ENCODE measurements at regions not wholly inside any gene's neighbourhood (a gene's known extent, or its start where the extent isn't known, plus 50 kb on each side); places are given as distances from the start of the nearest gene placed in this dataset.

- DNase-seq (ENCODE audit: insufficient read length, low spot score): peak; percentile 81
- peak; percentile 71 for FAIRE-seq
Measured at GRCh38 chr11:86193297-86194095, 51.1 kb upstream of the EED start.

- FAIRE-seq (peak; percentile 55), DNase-seq (ENCODE audit: insufficient read length, low spot score) (no peak)
Measured at GRCh38 chr11:86192519-86193257, 51.9 kb upstream of the EED start.

- FAIRE-seq: no peak
- no peak for DNase-seq (ENCODE audit: insufficient read length, low spot score)
Measured at GRCh38 chr11:86191874-86192273, 52.7 kb upstream of the EED start.

- FAIRE-seq (no peak), DNase-seq (ENCODE audit: insufficient read length, low spot score) (no peak)
Measured at GRCh38 chr11:86187027-86187426, 57.5 kb upstream of the EED start.

GRCh38 chr11:86186386-86186785 lies 58.2 kb upstream of the EED start:
- DNase-seq (ENCODE audit: insufficient read length, low spot score): no peak
- no peak for FAIRE-seq

- FAIRE-seq (no peak), DNase-seq (ENCODE audit: insufficient read length, low spot score) (no peak)
Measured at GRCh38 chr11:86185381-86185750, 59.2 kb upstream of the EED start.

- no peak for FAIRE-seq
- DNase-seq (ENCODE audit: insufficient read length, low spot score): no peak
Measured at GRCh38 chr11:86184728-86185380, 59.7 kb upstream of the EED start.

- FAIRE-seq (peak; percentile 23), DNase-seq (ENCODE audit: insufficient read length, low spot score) (no peak)
Measured at GRCh38 chr11:86183694-86184093, 60.9 kb upstream of the EED start.

- peak; percentile 53 for FAIRE-seq
- DNase-seq (ENCODE audit: insufficient read length, low spot score): no peak
Measured at GRCh38 chr11:86182976-86183584, 61.5 kb upstream of the EED start.

- no peak for FAIRE-seq
- DNase-seq (ENCODE audit: insufficient read length, low spot score): no peak
Measured at GRCh38 chr11:86181379-86181778, 63.2 kb upstream of the EED start.

GRCh38 chr11:86180851-86181250 lies 63.7 kb upstream of the EED start:
- FAIRE-seq (no peak), DNase-seq (ENCODE audit: insufficient read length, low spot score) (no peak)

- no peak for FAIRE-seq
- DNase-seq (ENCODE audit: insufficient read length, low spot score): no peak
Measured at GRCh38 chr11:86180423-86180822, 64.1 kb upstream of the EED start.

- no peak for DNase-seq (ENCODE audit: insufficient read length, low spot score)
- FAIRE-seq: no peak
Measured at GRCh38 chr11:86179646-86180064, 64.9 kb upstream of the EED start.

GRCh38 chr11:86177302-86177701 lies 67.3 kb upstream of the EED start:
- no peak for DNase-seq (ENCODE audit: insufficient read length, low spot score)

GRCh38 chr11:86176165-86176884 lies 68.2 kb upstream of the EED start:
- DNase-seq (ENCODE audit: insufficient read length, low spot score) (no peak), FAIRE-seq (no peak)

More at GRCh38 chr11:86177302-86177701, 67.3 kb upstream of the EED start:
- no peak for FAIRE-seq

- DNase-seq (ENCODE audit: insufficient read length, low spot score) (no peak), FAIRE-seq (no peak)
Measured at GRCh38 chr11:86175626-86176025, 68.9 kb upstream of the EED start.

GRCh38 chr11:86175191-86175590 lies 69.4 kb upstream of the EED start:
- FAIRE-seq (no peak), DNase-seq (ENCODE audit: insufficient read length, low spot score) (no peak)

- FAIRE-seq: no peak
- DNase-seq (ENCODE audit: insufficient read length, low spot score): no peak
Measured at GRCh38 chr11:86174101-86175046, 70.2 kb upstream of the EED start.

- DNase-seq (ENCODE audit: insufficient read length, low spot score) (no peak), FAIRE-seq (no peak)
Measured at GRCh38 chr11:86172894-86173293, 71.7 kb upstream of the EED start.
